MM.1S (cell line): ENCODE measurements at regions not wholly inside any gene's neighbourhood (a gene's known extent, or its start where the extent isn't known, plus 50 kb on each side); places are given as distances from the start of the nearest gene placed in this dataset.

Experiments used
- CTCF ChIP-seq: fragments of 300-600 bp; sonication (generic); IDR thresholded peaks from 2 replicates; pipeline ENCODE4 v1.5.1; 2016; ENCODE audit warnings: antibody characterized with exemption, low read length, mixed read lengths
- EZH2 ChIP-seq: fragments of 300-600 bp; sonication (generic); optimal IDR thresholded peaks from 2 replicates; pipeline ENCODE3; 2017; ENCODE audit warnings: low read depth, mild to moderate bottlenecking, antibody characterized with exemption, low read length, mixed read lengths

- TF ChIP-seq CTCF (no peak), EZH2 (no peak)
Measured at GRCh38 chr10:123443924-123444323, 222.2 kb upstream of the GPR26 start.
